ENCODE measurements at regions not wholly inside any gene's neighbourhood (a gene's known extent, or its start where the extent isn't known, plus 50 kb on each side); places are given as distances from the start of the nearest gene placed in this dataset.

- no peak for TF ChIP-seq CTCF (IDR thresholded peaks at IDR 0.05)
- no peak for TF ChIP-seq ZFX (IDR thresholded peaks at IDR 0.05; ENCODE audit: borderline replicate concordance)
Measured at GRCh38 chr2:239509373-239510143, 108.7 kb upstream of the HDAC4 start.

Data from 22Rv1 (cell line).